T47D (cell line): ENCODE measurements at regions not wholly inside any gene's neighbourhood (a gene's known extent, or its start where the extent isn't known, plus 50 kb on each side); places are given as distances from the start of the nearest gene placed in this dataset.

ENCODE experiments used
- DNase-seq, 2 experiments: peaks; one replicate each; pipeline versions ENCODE4 v3.0.0 to v3.0.0-alpha.2; 2011 to 2012; ENCODE audit warnings: low read depth in 1 of 2, low spot score in 1 of 2
- JUND ChIP-seq: IDR thresholded peaks from 2 replicates; pipeline ENCODE4 v1.6.1; 2012; ENCODE audit warnings: low read depth
- in situ Hi-C: cut with HindIII; loops from 2 replicates; pipeline ENCODE4 v1.10.0; 2016; ENCODE audit warnings: low sequenced_read_pairs, low pct_unique_long_range_greater_than_20kb

DNA sequence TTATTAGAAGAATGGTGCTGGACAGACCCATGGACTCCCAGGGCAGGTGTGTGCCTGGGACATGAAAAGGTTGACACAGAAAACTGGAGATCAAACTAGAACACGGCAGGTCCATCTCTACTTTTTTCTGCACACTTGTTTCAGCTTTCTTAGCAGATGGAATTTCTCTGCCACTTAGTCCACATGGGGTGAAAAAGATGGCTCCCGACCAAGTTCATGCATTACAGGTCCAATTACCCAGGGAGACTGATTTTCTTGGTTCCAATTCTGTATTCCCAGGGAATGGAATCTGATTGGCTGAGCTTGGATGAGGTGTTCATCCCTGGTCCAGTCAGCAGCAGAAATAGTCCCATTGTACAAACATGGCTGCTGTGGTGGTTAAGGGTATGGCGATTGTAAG lies 238.9 kb upstream of the SRRM4 start:
- in situ Hi-C loops: no loop called here

DNA sequence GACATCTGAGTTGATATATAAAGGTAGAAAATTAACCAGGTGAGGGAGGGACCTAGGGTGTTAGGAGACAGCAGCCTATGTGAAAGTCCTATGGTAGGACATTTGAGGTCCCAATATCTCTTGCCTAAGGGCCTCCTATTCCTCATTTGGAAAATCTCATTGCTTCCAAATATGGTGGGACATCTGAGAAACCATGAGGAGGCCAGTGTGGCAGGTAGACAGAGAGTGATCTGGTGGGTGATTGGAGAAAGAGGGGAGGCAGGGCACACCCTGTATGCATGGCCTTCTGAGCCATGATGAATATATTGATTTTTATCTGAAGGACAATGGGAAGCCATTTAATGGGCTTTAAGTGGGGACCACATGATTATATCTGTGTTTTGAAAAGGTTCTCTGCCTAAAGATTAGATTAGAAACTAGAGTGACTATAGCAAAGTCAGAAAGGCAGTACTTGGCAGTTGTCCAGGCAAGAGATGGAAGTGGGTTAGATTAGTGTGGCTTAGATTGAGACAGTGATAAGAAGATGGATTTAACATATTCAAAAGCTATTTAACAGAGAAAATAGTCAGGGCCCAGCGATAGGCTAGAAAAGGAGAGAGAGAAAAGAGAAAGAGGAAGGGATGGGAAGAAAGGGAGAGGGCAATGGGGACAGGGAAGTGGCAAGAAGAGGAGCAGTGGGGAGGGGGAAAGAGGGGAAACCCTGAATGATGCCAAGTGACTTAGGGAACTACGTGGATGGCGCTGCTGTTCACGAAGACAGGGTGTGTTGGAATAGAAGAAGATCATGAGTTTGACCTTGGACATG lies 237.2 kb upstream of the SRRM4 start:
- DNase-seq: no peak
- in situ Hi-C loops: no loop called here
- no peak for TF ChIP-seq JUND

More for the DNA sequence above, 238.9 kb upstream of the SRRM4 start:
- no peak for DNase-seq
- TF ChIP-seq JUND: no peak

DNA sequence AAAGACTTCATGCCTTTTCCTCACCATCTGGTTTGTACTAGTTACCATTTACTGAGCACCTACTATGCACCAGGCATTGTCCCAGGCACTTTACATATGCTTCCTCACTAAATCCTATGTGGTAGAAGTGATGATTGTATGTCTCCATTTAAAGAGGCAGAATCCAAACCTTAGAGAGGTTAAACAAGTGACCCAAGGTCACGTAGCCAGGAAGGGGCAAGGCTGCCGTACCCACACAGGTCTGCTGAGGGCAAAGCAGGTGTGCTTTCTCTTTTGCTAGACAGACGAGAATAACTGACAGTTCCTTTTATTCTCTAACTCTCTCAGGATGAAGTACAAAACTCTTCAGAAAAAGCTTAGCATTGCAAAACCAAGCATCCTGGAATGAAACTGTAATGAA lies 235.2 kb upstream of the SRRM4 start:
- no peak for DNase-seq
- in situ Hi-C loops: no loop called here

DNA sequence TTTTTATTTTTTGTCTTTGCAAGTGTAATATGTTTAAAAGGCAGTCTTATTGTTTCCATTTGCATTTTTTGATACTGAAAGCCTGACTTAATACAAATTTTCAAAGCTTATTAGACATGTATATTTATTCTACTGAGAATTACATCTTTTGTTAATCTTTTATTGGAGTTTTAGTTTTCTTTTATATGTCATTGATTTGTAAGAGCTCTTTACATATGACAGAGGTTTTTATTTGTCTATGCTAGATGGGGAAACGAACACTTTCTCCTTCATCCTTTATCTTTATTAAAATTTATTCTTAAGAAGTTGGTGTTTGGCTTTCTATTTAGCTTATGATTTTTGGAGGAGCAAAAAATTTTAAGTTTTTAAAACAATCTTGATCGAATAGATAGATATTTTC lies 234.4 kb upstream of the SRRM4 start:
- no peak for TF ChIP-seq JUND
- DNase-seq: no peak
- in situ Hi-C loops: no loop called here

More for the DNA sequence above, 235.2 kb upstream of the SRRM4 start:
- TF ChIP-seq JUND: no peak

DNA sequence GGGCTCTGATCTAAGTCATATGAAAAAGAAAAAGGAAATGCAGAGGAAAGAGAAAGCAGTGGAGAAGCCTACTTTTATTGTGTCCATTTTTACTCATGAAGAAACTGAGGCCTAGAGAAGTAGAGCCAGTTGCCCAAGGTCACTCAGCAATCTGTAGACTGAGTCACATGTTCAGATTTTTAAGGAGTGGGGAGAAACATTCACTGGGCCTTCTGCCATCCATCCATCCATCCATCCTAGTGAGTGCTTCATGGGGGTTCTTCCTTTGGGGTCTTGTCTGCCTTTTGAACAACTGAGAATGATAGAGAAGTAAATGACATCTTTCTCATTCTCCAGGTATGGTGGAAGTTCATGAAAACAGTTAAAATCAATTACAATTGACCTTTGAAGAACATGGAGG lies 233.6 kb upstream of the SRRM4 start:
- no peak for DNase-seq
- in situ Hi-C loops: no loop called here
- no peak for TF ChIP-seq JUND

DNA sequence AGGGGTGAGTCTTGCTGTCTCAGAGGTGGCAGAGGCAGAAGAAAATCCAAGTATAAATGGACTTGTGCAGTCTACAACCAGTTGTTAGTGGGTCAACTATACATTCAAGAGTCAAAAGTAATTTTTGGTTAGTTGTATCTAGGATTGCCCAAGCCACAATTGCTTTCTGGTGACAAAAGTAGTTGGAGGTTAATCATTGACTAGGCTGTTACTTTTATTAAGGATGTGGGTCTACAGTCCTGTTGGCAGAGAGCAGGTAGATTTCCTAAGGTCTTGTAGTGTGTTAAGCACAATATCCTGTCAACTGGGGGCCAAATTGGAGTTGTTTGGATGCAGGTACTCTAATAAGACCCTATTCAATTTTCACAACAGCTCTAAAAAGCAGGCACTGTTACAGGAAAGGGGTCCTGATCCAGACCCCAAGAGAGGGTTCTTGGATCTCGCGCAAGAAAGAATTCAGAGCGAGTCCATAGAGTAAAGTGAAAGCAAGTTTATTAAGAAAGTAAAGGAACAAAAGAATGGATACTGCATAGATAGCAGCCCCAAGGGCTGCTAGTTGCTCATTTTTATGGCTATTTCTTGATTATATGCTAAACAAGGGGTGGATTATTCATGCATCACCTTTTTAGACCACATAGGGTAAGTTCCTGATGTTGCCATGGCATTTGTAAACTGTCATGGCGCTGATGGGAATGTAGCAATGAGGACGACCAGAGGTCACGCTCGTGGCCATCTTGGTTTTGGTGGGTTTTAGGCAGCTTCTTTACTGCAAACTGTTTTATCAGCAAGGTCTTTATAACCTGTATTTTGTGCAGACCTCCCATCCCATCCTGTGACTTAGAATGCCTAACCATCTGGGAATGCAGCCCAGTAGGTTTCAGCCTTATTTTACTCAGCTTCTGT lies 232.6 kb upstream of the SRRM4 start:
- TF ChIP-seq JUND: no peak
- no peak for DNase-seq
- in situ Hi-C loops: no loop called here

DNA sequence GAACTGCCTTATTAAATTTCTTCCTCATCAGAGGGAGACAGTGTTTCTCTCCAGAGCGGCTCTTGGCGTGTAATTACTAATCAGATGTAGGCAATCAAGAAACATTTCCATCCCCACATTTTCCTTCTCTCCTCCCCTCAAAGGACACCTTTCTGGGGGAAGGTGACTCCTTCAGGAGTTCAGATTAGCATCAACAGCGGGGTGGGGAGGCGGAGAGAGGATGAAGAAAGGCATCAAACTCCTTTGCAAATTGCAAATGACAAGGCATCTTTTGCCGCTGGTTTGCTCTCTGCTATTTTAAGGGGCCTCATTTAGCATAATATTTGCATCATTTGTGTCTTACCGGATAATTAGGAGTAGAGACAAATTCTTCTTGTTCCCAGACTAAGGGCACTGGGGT lies 231.7 kb upstream of the SRRM4 start:
- TF ChIP-seq JUND: no peak
- in situ Hi-C loops: no loop called here
- no peak for DNase-seq

DNA sequence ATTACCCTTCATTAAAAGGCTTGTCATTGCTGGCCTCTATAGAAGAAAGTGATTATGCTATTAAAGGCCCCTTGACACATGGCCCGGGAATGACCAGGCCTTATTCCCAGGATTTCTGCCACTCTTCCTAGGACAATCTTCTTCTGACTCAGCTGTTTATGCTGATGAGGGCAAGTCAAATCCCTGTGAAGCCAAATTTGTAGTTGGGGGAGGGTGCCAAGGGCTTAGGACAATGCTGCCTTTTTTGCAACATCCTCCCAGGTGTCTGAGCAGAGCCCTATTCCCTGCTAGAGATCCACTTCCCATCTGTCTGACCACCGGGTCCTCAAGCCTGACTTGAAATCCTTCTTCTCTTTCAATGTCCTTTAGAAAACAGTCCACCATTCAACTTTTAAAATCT lies 230.7 kb upstream of the SRRM4 start:
- in situ Hi-C loops: no loop called here
- DNase-seq: no peak
- TF ChIP-seq JUND: no peak

DNA sequence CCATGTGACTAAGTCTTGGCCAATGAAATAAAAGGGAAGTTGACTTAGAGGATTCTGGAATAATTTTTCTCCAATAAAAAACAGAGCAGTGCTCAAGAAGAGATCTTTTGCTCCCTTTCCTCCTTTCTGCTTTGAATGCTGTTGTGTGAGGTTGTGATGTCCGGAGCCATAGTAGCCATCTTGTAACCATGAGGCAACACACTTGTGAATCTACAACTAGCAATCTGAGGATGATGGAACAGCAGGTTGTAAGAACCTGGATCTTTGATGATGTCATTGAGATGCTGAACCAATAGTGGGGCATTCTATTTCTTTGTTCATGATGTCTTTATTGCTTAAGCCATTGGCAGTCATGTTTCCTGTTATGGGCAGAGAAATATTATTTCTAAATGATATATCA lies 230.0 kb upstream of the SRRM4 start:
- TF ChIP-seq JUND: no peak
- no peak for DNase-seq
- in situ Hi-C loops: no loop called here

DNA sequence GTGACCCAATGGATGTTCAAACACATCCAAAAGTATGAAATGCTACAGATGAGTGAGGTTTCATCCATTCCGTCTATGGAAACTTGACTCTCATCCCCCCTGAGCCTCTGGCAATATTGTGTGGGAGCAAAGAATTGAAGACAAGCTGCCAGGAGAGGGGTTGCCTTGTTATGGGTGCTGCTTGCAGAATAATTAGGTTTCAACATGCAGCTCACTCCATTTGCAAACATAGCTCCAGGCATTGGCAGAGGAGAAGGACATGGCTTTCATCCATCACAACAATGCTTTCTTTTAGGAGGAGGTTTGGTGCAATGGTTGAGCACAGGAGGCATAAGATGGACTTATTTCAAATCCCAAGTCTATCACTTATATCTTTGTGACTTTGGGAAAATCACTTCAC lies 220.7 kb upstream of the SRRM4 start:
- DNase-seq: no peak
- in situ Hi-C loops: no loop called here
- TF ChIP-seq JUND: no peak

DNA sequence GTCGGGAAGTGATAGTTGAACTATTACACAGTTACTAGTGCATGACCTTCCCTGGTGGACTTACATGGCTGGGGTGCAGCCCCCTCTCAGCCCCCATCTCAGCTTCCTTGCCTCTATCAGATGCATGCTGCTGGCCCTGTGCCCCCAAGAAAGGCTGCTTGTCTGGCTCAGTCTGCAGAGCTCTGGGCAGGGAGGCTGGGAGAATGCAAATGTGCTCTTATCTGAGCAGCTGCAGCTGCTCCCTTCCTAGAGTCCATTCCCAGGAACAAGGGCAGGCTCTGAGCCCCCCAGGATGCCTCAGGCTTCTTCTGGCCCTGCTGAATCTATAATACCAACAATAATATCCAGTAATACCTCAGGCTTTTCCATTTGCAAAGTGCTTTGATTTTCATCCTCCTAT lies 218.1 kb upstream of the SRRM4 start:
- in situ Hi-C loops: no loop called here
- no peak for TF ChIP-seq JUND
- no peak for DNase-seq

DNA sequence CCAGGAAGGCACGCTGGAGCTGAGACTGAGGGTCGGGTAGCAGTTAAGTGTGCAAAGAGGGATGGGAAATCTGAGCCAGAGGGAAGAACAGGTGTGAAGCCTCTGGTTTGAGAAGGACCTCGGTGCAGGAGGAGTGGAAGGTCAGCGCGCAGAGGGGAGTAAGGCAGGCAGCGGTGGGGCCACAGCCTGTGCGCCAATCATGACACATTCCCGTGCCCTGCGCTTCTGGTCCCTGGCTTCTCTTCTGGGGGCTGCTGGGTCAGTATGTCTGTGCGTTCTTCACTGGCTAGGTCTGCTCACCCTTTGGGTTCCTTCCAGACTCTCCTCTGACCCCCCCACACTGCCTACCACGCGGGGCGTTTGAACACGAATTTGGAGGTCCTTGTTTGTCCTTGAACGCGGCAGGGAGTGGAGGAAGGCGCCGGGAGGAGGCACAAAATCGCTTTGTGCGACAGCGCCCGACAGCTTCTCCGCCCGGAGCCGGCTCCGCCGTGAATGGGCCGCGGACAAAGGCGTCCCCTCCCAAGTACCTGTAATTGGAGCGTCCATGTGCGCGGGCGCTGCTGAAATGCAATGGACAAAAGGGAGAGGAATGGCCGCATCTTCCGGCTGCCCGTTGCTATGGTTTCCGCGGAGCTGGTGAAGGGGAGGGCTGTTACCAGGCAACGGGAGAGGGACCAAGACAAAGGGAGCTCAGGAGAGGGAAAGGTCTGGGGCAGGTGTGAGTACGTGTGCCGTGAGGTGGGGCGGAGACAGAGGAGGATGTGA lies 207.2 kb upstream of the SRRM4 start:
- in situ Hi-C loops: no loop called here
- no peak for TF ChIP-seq JUND
- no peak for DNase-seq
